H4 (cell line): ENCODE measurements at regions not wholly inside any gene's neighbourhood (a gene's known extent, or its start where the extent isn't known, plus 50 kb on each side); places are given as distances from the start of the nearest gene placed in this dataset.

Source experiments
- DNase-seq: peaks from one replicate; pipeline ENCODE4 v3.0.0-alpha.2; 2015; ENCODE audit warnings: low spot score

DNA sequence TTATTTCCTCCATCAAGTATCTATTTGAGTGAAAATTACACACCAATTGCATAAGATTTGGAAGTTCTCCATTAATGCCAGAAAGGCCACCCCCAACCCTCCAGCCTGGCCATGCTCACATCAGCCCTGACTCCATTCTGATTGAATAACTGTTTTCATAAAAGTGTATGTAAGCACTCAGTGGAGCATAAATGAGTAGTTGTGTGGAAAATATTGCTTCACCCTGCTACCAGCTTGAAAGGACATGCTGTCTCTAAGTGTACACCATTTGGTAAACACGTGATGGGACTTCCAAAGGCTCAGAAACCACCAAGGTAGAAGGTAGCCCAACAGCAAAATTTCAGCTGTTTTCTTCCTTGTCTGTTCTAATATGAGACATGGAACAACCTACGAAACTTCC, 393.8 kb downstream of the ZNF385D start:
- DNase-seq = no peak

GRCh38 chr3:21356402-21356801, 394.6 kb downstream of the ZNF385D start:
- no peak for DNase-seq

DNA sequence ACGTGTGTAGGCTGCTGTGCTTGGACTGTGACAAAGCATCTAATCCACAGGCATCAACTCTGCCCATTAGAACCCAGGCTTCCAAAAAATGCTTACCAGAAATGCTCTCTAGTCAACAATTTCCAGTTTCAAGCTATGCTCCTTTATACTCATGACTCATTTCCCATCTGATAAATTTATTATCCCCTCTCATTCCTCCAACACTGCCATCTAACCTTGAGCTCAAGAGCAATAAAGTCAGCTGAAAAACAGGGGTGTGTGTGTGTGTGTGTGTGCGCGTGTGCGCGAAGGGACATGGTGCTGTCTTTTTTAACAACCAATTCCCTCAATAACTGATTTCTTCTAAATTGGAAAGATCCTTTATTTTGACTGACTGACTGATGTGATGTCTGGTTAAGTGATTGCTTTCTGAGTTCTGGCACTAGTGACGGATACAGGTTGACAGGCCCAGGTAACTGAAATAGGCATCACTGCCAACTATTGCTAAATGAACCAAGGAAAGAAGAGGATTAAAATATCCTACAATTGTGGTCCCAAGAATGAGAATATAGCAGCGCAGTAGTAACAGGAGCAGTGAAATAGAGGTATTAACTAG, 405.5 kb downstream of the ZNF385D start:
- no peak for DNase-seq

DNA sequence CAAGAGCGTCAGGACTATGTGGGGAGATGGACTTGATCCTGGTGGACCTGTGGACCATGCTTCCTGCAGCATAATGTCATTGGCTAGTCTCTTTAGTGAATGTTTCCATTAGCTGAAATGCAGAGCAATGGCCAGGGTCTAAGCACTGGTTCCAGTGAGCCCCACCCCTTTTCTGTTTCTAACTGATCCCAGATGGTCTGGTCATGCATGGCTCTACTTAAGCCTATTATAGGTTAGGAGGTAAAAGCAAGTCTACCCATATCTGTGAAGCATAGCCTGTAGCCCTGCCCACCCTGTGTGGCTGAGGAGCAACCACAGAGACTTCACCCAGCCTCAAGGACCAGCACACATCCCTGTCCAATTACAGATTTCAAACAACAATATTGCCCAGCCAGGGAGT, 419.2 kb downstream of the ZNF385D start:
- no peak for DNase-seq

GRCh38 chr3:21331321-21331720, 419.7 kb downstream of the ZNF385D start:
- no peak for DNase-seq

DNA sequence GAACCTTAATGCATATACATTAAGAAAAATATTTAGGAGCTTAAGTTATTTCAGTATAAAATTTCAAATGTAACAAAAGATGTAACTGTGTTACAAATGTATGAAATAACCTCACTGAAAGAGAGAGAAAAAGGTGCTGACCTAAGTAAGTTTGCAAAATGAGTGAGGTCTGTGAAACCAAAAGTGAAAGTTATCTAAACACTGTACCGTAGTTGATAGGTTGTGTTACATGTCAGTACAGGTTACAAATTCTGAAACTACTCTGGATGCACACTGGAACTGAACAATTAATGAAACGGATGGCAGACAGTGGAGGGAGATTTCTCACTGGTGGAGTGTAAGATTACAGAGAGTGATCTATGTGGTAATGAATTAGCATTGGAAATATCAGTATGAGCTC, 420.7 kb downstream of the ZNF385D start:
- DNase-seq = no peak

DNA sequence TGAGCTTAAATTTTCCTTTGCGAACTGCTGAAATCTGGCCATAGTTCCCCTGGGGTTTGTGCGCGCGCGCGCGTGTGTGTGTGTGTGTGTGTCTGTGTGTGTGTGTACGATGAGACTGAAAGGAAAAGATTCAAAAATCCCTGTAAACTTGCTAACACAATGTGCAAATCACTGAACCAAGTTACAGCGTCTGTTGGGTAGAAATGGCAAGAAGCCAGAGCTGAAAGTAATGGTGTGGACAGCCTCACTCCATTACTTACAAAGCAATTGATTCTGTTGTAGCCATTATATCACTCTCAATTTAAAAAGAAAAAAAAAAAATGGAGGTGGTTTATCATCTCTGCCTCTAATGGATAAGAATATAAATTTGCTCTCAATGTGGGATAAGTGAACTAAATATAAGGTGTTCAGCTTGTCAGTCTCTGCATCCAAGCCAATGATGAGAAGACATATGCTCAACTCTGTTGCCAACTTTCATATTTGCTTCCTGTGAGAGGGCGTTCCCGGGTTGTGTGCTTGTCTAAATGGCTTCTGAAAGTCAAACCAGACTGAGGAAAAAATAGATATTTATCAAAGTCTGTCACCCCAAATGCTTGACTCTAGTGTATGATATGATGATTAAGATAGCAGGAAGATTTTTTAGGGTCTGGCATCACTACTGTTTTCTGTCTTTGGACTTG, 422.2 kb downstream of the ZNF385D start:
- no peak for DNase-seq

DNA sequence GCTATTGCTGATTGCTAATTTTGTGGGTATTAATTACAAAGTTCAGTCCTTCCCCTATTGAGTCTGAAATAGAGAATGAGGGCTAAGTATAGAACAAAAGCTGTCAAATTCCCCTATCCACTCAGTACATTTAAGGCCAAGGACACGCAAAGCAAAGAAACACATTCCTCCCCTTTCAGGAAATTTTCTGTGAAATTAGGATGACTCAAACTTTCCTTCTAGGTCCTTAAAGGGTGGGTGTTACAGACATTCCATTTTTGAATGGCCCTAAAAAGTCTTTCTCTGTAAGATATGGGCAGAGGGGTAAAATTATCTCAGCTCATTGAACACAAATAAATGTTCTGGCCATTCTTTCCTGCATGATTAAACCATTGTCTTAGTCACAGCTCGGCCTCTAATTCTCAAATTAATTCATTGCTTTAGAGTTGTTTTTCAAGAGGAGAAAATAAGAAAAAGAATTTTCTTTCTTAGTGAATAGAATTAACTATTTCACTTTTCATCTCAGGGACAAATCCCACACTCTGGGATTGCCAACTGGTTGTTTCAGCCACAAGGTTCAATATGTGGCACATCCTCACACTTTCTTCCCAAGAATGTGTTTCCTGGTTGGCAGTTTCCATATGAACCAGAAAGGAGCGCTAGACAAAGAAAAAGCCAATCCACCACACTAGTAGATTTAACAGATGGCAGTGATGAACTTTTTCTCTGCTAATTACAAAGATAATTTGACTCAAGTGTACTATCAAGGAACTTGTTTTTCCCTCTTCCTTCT, 424.1 kb downstream of the ZNF385D start:
- no peak for DNase-seq

GRCh38 chr3:21314688-21315087, 436.3 kb downstream of the ZNF385D start:
- DNase-seq = no peak

GRCh38 chr3:21310891-21311290, 440.1 kb downstream of the ZNF385D start:
- DNase-seq = no peak

GRCh38 chr3:21310161-21310560, 440.8 kb downstream of the ZNF385D start:
- DNase-seq = no peak

DNA sequence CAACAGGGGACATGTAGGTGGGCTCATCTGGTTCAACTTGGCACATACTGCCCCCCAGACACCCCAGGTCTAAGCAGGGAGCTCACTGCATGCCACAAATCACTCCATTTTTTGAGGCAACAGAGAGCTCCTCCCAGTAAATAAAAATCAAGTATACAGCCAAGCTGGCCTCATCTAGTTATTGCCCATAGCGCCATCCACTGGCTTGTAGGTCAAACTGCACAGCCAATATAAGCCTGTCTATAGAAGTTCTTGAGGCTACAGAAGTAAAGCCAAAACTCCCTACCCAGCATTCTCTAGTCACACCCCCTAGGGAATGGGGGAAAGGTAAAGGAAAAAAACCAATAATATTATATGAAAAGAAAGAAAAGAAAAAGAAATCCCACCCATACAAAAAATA, 453.7 kb downstream of the ZNF385D start:
- DNase-seq = no peak

DNA sequence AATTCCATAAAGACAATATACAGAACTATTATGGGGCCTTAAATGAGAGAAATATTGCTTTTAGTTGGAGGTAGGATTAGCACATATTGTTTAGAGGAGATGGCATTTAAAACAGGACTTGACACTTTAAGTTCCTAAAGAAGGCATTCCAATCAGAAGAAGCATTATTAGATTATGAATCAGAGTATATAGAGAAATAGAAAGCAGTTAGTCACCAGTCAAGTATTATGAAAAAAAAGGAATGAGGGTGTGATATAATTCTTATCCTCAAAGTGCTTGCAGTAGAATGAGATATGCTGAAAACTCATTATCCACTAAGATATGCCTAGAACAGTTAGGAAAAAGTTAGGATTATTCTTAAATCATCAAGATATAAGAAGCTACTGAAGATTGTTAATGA, 456.2 kb downstream of the ZNF385D start:
- no peak for DNase-seq

DNA sequence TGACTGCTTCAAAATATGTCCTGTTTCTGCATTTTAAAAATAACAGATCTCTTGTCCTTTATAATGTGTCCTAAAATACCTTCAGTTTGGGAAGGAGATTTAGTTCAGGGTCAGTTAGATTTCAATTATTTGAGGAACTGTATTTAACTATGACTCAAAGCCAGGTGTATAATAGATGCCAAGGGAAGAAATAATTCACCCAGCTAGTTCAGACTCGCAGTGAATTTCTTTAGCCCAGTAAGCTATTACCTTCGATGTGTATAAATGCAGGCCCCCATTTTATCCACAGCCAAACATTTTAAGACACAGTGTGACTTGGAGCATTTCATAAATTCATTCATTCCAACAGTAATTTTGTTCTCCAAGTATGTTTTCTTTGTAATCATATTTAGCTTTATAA, 458.0 kb downstream of the ZNF385D start:
- no peak for DNase-seq

GRCh38 chr3:21290557-21290956, 460.5 kb downstream of the ZNF385D start:
- DNase-seq = no peak

DNA sequence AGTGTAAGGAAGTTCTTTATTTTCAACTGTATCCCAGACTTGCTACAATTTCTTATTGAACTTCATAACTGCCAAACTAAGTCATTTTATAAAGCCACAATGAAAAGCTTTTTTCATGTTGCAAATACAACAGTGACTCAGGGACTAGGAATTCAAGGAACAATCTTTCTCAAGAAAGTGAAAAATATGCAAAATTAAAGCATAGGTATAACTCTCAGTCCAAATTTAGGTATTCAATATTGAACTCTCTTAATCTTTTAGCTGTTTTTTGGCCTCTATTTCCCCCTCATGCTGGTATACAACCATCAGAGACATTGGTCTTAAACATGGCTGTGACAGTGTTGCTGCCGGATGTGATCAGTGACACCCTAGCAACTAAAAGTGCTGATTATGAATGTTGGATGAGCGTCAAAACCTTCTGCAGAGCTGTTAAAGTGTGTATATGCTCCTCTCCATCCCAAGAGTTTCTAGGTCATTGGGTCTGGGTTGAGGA, 476.9 kb downstream of the ZNF385D start:
- DNase-seq = no peak

DNA sequence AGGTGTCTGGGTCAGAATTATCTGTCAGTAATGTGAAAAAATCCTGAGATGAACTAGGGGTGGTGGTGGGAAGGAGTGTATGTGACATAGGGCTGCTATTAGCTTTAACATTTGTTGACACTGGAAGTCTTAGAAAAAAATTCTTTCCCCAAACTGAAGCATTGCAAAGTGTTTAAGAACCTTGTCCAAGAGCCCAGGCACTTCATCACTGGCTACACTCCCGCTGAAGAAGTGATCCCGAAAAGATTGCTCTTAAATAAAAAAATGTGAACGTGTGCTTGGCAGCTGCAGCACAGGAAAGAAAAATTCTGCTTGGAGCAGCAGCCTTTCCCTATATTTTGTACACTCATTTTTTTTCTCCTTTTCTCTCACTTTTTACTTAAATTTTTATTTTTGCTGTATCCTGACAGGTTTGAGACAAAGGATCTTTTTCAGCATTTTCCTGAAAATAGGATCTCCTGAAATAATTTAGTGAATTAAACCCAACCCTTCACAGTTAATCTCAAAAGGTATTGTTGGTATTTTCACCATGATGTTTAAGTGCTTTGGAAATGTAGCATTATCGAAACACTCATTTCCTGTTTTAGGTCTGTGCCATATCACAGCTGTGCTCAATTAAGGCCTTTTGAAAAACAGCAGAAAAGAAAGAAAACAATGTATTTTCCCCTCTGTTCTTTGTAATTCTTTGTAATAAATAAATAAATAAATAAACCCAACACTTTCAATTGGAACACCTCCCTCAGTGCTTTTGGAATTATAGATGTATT, 477.6 kb downstream of the ZNF385D start:
- no peak for DNase-seq

DNA sequence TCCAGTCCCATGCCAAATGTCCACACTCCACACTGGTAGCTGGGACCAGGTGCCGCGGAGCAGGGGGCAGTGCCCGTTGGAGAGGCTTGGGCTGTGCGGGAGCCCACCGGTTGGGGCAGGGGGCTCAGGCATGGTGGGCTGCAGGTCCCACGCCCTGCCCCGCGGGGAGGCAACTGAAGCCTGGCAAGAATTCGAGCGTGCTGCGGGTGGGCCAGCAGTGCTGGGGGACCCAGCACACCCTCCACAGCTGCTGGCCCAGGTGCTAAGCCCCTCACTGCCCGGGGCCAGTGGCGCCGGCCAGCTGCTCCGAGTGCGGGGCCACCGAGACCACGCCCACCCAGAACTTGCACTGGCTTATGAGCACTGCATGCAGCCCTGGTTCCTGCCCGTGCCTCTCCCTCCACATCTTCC, 479.4 kb downstream of the ZNF385D start:
- DNase-seq = no peak

DNA sequence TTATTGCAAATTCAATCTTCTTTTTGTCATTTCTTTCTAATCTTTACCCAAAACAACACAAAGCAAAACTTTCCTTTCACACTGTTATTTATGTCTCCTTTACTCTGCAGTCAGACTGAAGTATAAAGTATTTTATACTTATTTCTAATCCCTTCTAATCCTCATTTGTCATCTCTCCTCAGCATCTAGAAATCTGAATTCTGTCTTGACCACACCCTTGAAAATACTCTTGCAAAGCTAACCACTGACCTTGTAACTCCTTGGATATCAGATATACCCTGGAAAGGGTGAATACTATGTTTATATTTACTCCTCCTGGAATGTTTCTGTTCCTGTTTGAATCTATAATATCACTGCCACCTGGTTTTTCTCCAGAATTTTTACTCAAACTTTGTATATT, 481.1 kb downstream of the ZNF385D start:
- DNase-seq = no peak

DNA sequence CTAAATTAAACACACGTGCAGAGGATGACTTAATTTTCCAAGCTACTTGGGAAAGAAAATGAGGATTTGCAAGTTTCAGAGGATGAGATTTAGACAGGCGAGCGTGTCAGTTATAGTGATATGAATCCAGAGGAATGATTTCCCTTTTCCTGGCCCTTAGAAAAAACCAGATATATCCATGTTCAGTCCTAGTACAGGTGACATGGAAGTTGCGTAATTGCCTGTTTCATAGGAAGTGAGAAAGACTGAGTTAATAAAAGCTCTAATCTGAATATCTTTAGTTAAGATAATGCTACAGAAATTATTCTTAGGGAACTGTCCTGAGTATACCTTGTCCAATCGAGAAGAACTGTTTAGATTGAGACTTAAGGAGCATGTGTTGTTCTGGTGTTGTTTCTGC, 490.5 kb downstream of the ZNF385D start:
- DNase-seq = no peak

- no peak for DNase-seq
Observed at GRCh38 chr3:21259896-21260295, 491.1 kb downstream of the ZNF385D start.

GRCh38 chr3:21256932-21257331, 494.1 kb downstream of the ZNF385D start:
- no peak for DNase-seq
